Psoas muscle (tissue), 7 donors: ENCODE measurements at regions not wholly inside any gene's neighbourhood (a gene's known extent, or its start where the extent isn't known, plus 50 kb on each side); places are given as distances from the start of the nearest gene placed in this dataset.
A peak's percentile ranks its signal among the peaks of the same experiment; 100 is the strongest.

Experiments
- ATAC-seq, 4 donors: fragments of 200-7000 bp; cut with Tn5 transposase; one replicate each; pipeline ENCODE4 v1.9.1; 2020; ENCODE audit warnings: moderate library complexity in 3 of 4, mild to moderate bottlenecking in 2 of 4
- DNase-seq, 2 donors: peaks; one replicate each; pipeline ENCODE4 v3.0.0-alpha.2; 2020
- H3K27ac ChIP-seq: fragments of 200-600 bp; one replicate; pipeline ENCODE4 v1.8.0; 2022
- H3K27me3 ChIP-seq, 3 donors: fragments of 200-600 bp in 1 of 3; one replicate each; pipeline versions ENCODE4 v1.6.1 to v1.8.0; 2013 to 2022; ENCODE audit warnings: low read length in 2 of 3, mild to moderate bottlenecking in 2 of 3, moderate library complexity in 1 of 3; ENCODE audit not compliant: insufficient read depth in 3 of 3
- H3K36me3 ChIP-seq, 2 donors: fragments of 200-600 bp in 1 of 2; one replicate each; pipeline versions ENCODE4 v1.6.1 to v1.8.0; 2013 to 2022; ENCODE audit warnings: low read depth in 1 of 2, mild to moderate bottlenecking in 1 of 2, moderate library complexity in 1 of 2; ENCODE audit not compliant: insufficient read depth in 1 of 2
- H3K4me1 ChIP-seq: fragments of 200-600 bp; one replicate; pipeline ENCODE4 v1.8.0; 2022
- H3K4me3 ChIP-seq: fragments of 200-600 bp; one replicate; pipeline ENCODE4 v1.8.0; 2022; ENCODE audit warnings: mild to moderate bottlenecking
- H3K9me3 ChIP-seq: fragments of 200-600 bp; one replicate; pipeline ENCODE4 v1.8.0; 2022
- WGBS, 3 donors: extraction: QIAGEN DNeasy Blood & Tissue Kit; methylation state at CpG; one replicate each; pipeline versions ENCODE4 v1.1.6 to v1.1.7; 2013; 5-methylcytosine and 5-hydroxymethylcytosine counted together
- intact Hi-C, 2 donors: fragments of 100-400 bp; cut with DNase I; formaldehyde crosslinking; loops; one replicate each; pipeline versions ENCODE4 v1.11.0 to v1.14.2; 2022
- TF ChIP-seq, protein P1 (sequence below): fragments of 200-600 bp; IDR thresholded peaks from one replicate; pipeline ENCODE4 v1.8.0; 2022; ENCODE audit warnings: antibody characterized with exemption
- donor health status: healthy with polysubstance abuse.
- donor health status: DM: no; HTN: no; CAD: no; lungs with moderate emphysema.
- donor health status: Bipolar disorder and iron deficiency.
- donor health status: healthy.
- donor health status: DM: yes; HTN: yes; CAD: no.
- donor health status: DM: no; HTN: no; CAD: no.
- donor health status: DM: yes; HTN: yes; CAD: no.

DNA sequence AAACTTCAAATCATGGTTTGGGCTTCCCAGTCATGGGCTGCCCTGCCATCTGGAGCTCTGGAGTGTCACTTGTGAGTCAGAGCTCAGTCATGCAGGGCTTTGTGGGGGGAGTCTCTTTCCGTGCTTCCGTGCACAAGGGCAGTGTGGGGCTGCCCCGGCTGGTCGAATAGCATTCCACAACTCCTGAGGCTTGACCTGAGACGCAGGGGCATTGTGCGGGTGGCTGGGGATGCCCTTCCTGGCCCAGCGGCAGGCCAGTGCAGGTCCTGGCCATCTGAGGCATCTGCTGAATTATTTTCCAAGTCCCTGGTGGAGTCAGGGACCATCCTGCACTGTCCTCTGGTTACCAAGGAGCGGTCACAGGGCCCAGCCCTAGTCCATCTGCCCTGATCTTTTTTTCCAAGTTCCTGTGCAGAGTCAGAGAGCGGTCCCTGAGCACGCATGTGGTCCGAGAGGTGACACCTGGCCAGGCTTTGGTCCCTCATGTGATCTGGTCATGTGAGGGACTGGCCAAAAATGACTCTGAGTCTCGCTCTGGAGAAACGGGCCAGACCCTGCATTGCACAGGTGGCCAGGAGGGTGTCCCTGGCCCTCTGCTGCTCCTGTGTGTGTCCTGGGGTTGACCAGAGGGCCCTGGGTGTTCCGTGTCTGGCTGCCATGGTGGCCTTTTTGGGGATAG lies 167.0 kb upstream of the ALG10B start:
- H3K36me3 ChIP-seq: no peaks in the 10 kb centered on the region
- intact Hi-C loops: no loop called here
- DNase-seq (no peak), ATAC-seq (no peak)
- H3K9me3 ChIP-seq: no peaks in the 10 kb centered on the region
- H3K27ac ChIP-seq: no peak overlapping the region
- no peaks in the 10 kb centered on the region for H3K4me1 ChIP-seq
- WGBS, 3 donors: 90 to 93% (median 91%) methylated on average over 14 of the region's 14 CpGs
- TF ChIP-seq, protein P1, sequence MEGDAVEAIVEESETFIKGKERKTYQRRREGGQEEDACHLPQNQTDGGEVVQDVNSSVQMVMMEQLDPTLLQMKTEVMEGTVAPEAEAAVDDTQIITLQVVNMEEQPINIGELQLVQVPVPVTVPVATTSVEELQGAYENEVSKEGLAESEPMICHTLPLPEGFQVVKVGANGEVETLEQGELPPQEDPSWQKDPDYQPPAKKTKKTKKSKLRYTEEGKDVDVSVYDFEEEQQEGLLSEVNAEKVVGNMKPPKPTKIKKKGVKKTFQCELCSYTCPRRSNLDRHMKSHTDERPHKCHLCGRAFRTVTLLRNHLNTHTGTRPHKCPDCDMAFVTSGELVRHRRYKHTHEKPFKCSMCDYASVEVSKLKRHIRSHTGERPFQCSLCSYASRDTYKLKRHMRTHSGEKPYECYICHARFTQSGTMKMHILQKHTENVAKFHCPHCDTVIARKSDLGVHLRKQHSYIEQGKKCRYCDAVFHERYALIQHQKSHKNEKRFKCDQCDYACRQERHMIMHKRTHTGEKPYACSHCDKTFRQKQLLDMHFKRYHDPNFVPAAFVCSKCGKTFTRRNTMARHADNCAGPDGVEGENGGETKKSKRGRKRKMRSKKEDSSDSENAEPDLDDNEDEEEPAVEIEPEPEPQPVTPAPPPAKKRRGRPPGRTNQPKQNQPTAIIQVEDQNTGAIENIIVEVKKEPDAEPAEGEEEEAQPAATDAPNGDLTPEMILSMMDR: no peak
- H3K4me3 ChIP-seq: no peak overlapping the region
- peaks cover 0 to 2% (median 0%) of the 10 kb centered on the region in 3 donors for H3K27me3 ChIP-seq

DNA sequence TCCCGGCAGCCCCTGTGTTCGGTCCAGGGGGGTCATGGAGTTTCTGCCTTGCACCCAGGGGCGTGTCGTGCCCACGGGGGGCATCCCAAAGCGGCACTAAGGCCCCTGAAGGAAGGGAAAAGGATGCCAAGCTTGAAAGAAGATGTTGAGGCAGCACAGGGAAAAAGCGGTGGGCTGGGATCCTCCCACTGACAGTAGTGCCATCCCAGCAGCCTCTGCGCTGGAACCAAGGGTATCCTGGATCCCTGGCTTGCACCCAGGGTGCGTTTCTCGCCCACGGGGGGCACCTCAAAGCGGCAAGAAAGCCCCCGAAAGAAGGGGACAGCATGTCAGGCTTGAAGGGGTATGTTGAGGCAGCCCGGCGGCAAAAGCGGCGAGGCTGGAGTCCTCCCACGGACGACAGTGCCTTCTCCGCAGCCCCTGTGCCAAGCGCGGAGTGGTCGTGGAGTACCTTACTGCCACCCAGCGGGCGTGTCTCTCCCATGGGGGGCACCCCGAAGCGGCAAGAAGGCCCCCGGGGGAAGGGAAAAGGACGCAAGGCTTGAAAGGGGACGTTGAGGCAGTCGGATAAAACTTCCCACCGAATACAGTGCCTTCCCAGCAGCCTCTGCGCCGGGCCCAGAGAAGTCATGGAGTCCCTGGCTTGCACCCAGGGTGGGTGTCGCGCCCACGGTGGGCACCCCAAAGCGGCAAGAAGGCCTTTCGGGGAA lies 164.4 kb upstream of the ALG10B start:
- TF ChIP-seq, protein P1: no peak
- 80 to 89% (median 83%) methylated on average over 39 of the region's 39 CpGs for WGBS, 3 donors
- intact Hi-C loops: no loop called here

DNA sequence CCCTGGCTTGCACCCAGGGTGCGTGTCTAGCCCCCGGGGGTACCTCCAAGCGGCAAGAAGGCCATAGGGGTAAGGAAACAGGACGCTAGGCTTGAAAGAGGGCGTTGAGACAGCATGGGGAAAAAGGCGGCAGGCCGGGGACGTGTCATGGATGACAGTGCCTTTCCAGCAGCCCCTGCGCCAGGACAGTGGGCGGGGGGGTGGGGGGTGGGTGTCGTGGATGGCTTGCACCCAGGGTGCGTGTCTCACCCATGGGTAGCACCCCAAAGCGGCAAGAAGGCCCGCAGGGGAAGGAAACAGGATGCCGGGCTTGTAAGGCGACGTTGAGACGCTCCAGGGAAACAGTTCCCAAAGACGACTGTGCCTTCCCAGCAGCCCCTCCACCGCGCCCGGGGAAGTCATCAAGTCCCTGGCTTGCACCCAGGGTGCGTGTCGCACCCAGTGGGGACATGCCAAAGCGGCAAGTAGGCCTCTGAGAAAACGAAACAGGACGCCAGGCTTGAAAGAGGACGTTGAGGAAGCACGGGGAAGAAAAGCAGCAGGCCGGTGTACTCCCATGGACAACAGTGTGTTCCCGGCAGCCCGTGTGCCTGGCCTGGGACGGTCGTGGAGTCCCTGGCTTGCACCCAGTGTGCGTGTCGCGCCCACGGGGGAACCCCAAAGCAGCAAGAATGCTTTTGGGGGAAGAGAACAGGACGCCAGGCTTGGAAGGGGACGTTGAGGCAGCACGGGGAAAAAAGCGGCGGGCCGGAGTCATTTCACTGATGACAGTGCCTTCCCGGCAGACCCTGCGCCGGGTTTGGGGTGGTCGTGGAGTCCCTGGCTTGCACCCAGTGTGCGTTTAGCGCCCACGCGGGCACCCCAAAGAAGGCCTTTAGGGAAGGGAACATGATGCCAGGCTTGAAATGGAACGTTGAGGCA lies 163.5 kb upstream of the ALG10B start:
- peak in 1 of 2 donors; percentile 41 for DNase-seq
- Histone ChIP-seq H3K9me3 (no peaks in the 10 kb centered on the region), H3K27ac (no peak overlapping the region), H3K36me3 (no peaks in the 10 kb centered on the region), H3K27me3 (peaks cover 0 to 2% (median 0%) of the 10 kb centered on the region in 3 donors), H3K4me3 (no peak overlapping the region), H3K4me1 (no peaks in the 10 kb centered on the region)
- no peak for ATAC-seq
- intact Hi-C loops: no loop called here
- 86 to 89% (median 86%) methylated on average over 53 of the region's 53 CpGs for WGBS, 3 donors
- TF ChIP-seq, protein P1: no peak

More for the DNA sequence above, 164.4 kb upstream of the ALG10B start:
- Histone ChIP-seq H3K9me3 (no peaks in the 10 kb centered on the region), H3K27ac (no peak overlapping the region), H3K4me1 (no peaks in the 10 kb centered on the region), H3K27me3 (peaks cover 0 to 2% (median 0%) of the 10 kb centered on the region in 3 donors), H3K4me3 (no peak overlapping the region), H3K36me3 (no peaks in the 10 kb centered on the region)
- ATAC-seq (no peak), DNase-seq (no peak)

DNA sequence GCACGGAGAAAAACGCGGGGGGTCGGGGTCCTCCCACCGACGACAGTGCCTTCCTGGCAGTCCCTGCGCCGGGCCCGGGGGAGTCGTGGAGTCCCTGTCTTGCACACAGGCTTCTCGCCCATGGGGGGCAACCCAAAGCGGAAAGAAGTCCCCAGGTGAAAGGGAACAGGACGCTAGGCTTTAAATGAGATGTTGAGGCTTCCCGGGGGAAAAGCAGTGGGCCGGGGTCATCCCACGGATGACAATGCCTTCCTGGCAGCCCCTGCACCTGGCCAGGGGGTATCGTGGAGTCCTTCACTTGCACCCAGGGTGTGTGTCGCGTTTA lies 162.9 kb upstream of the ALG10B start:
- no peak overlapping the region for H3K4me3 ChIP-seq
- DNase-seq (no peak), ATAC-seq (no peak)
- H3K4me1 ChIP-seq: no peaks in the 10 kb centered on the region
- 86 to 90% (median 89%) methylated on average over 19 of the region's 19 CpGs for WGBS, 3 donors
- no peaks in the 10 kb centered on the region for H3K9me3 ChIP-seq
- intact Hi-C loops: no loop called here
- no peaks in the 10 kb centered on the region for H3K36me3 ChIP-seq
- H3K27ac ChIP-seq: no peak overlapping the region
- H3K27me3 ChIP-seq: peaks cover 0 to 2% (median 0%) of the 10 kb centered on the region in 3 donors
- TF ChIP-seq, protein P1: no peak
